ENCODE measurements at regions not wholly inside any gene's neighbourhood (a gene's known extent, or its start where the extent isn't known, plus 50 kb on each side); places are given as distances from the start of the nearest gene placed in this dataset.
A peak's percentile ranks its signal among the peaks of the same experiment; 100 is the strongest.

- TF ChIP-seq, protein P1, sequence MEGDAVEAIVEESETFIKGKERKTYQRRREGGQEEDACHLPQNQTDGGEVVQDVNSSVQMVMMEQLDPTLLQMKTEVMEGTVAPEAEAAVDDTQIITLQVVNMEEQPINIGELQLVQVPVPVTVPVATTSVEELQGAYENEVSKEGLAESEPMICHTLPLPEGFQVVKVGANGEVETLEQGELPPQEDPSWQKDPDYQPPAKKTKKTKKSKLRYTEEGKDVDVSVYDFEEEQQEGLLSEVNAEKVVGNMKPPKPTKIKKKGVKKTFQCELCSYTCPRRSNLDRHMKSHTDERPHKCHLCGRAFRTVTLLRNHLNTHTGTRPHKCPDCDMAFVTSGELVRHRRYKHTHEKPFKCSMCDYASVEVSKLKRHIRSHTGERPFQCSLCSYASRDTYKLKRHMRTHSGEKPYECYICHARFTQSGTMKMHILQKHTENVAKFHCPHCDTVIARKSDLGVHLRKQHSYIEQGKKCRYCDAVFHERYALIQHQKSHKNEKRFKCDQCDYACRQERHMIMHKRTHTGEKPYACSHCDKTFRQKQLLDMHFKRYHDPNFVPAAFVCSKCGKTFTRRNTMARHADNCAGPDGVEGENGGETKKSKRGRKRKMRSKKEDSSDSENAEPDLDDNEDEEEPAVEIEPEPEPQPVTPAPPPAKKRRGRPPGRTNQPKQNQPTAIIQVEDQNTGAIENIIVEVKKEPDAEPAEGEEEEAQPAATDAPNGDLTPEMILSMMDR (IDR thresholded peaks at IDR 0.05; ENCODE audit: borderline replicate concordance, control extremely low read depth, extremely low read depth, insufficient read depth, missing control alignments): no peak
- DNase-seq (ENCODE audit: low spot score): no peak
- in situ Hi-C loops (cut with MboI; ENCODE audit: low sequenced_read_pairs, unreplicated experiment): no loop called here
These were observed 1586.6 kb downstream of the SI start for GRCh38 chr3:163491714-163492113.

DNA sequence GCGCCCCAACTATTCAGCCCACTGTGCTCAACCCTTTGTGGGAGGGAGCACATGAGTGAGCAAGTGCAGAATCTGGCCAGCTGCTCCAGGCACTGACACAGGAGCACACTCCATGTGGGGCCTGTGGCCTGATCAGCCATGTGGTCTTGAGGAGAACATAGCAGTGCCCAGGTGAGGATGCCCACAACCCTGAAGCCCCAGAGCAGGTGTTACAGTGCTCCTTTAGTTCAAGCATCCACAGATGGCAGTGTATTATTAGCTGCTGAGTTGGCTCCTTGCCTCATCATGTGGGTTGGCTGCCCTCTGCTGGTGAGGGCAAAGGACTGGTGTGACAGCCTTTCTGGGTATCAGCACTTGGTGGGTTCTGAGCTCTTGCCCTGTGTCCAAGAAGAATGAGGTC lies 1588.2 kb downstream of the SI start:
- peak; percentile 31 for DNase-seq (ENCODE audit: low spot score)
- TF ChIP-seq, protein P1 (IDR thresholded peaks at IDR 0.05; ENCODE audit: borderline replicate concordance, control extremely low read depth, extremely low read depth, insufficient read depth, missing control alignments): peak; percentile 55
- in situ Hi-C loops (cut with MboI; ENCODE audit: low sequenced_read_pairs, unreplicated experiment): no loop called here

DNA sequence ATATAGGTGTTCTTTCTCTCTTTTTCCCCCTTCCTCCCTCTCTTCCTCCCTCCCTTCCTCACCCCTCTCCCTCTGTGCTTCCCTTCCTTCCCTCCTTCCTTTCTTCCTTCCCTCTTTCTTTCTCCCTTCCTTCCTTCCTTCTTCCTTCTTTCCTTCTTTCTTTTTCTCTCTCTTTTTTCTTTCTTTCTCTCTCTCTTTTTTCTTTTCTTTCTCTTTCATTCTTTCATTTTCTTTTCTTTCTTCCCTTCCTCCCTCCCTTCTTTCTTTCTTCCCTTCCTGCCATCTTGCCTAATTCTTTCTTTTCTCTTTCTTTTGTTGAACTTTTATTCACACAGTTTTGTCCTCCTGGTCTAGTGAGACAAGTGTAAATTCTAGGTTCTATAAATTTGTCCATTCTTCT lies 1595.6 kb downstream of the SI start:
- TF ChIP-seq, protein P1 (IDR thresholded peaks at IDR 0.05; ENCODE audit: borderline replicate concordance, control extremely low read depth, extremely low read depth, insufficient read depth, missing control alignments): no peak
- in situ Hi-C loops (cut with MboI; ENCODE audit: low sequenced_read_pairs, unreplicated experiment): no loop called here
- DNase-seq (ENCODE audit: low spot score): no peak

DNA sequence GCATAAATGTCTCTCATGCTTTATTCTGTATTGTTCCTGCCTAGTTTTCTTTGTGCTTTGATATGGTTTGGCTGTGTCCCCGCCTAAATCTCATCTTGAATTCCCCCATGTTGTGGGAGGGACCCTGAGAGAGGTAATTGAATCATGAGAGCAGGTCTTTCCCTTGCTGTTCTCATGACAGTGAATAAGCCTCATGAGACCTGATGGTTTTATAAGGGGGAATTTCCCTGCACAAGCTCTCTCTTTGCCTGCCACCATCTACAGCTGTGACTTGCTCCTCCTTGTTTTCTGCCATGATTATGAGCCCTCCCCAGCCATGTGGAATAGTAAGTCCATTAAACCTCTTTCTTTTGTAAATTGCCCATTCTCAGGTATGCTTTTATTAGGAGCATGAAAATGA lies 1596.6 kb downstream of the SI start:
- in situ Hi-C loops (cut with MboI; ENCODE audit: low sequenced_read_pairs, unreplicated experiment): no loop called here
- DNase-seq (ENCODE audit: low spot score): no peak
- TF ChIP-seq, protein P1 (IDR thresholded peaks at IDR 0.05; ENCODE audit: borderline replicate concordance, control extremely low read depth, extremely low read depth, insufficient read depth, missing control alignments): no peak

GRCh38 chr3:163476179-163476578 lies 1602.1 kb downstream of the SI start:
- TF ChIP-seq, protein P1 (IDR thresholded peaks at IDR 0.05; ENCODE audit: borderline replicate concordance, control extremely low read depth, extremely low read depth, insufficient read depth, missing control alignments): no peak
- in situ Hi-C loops (cut with MboI; ENCODE audit: low sequenced_read_pairs, unreplicated experiment): no loop called here
- DNase-seq (ENCODE audit: low spot score): no peak

DNA sequence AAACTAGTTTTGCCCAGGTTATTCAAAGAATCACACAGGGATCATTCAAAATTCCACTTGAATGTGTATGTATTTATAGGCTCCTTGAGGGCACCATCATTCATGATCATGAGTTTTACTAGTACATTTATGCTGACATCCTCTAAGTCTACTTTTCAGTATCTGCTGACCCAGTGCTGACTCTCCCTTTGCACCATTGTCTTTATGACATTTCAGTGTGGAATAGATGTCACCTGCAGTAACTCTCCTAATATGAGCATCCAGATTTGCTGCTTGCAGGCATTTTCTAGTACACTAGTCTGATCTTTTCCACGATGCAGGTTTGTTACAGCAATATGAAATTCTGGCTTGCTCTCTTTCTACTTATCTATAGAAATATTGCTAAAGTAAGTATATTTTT lies 1603.5 kb downstream of the SI start:
- TF ChIP-seq, protein P1 (IDR thresholded peaks at IDR 0.05; ENCODE audit: borderline replicate concordance, control extremely low read depth, extremely low read depth, insufficient read depth, missing control alignments): no peak
- no peak for DNase-seq (ENCODE audit: low spot score)
- in situ Hi-C loops (cut with MboI; ENCODE audit: low sequenced_read_pairs, unreplicated experiment): no loop called here
